ENCODE measurements at regions not wholly inside any gene's neighbourhood (a gene's known extent, or its start where the extent isn't known, plus 50 kb on each side); places are given as distances from the start of the nearest gene placed in this dataset.

GRCh38 chr4:59348949-59349348 is 1851.2 kb upstream of the ADGRL3 start:
- DNase-seq (ENCODE audit: extremely low spot score, unreplicated experiment) = no peak
- no peaks in the 10 kb centered on the region for H3K9me3 Mint-ChIP-seq (ENCODE audit: unreplicated experiment)
- TF ChIP-seq CTCF (IDR thresholded peaks at IDR 0.05) = no peak
- no peaks in the 10 kb centered on the region for H3K27me3 Mint-ChIP-seq (ENCODE audit: unreplicated experiment)
- no peak overlapping the region for H3K4me3 Mint-ChIP-seq (ENCODE audit: unreplicated experiment)
- no peaks in the 10 kb centered on the region for H3K4me1 Mint-ChIP-seq (ENCODE audit: unreplicated experiment)
- no peak overlapping the region for H3K27ac Mint-ChIP-seq (ENCODE audit: unreplicated experiment)
- H3K36me3 Mint-ChIP-seq (ENCODE audit: unreplicated experiment) = no peaks in the 10 kb centered on the region

GRCh38 chr4:59369229-59369628 is 1830.9 kb upstream of the ADGRL3 start:
- no peaks in the 10 kb centered on the region for H3K9me3 Mint-ChIP-seq (ENCODE audit: unreplicated experiment)
- no peaks in the 10 kb centered on the region for H3K27me3 Mint-ChIP-seq (ENCODE audit: unreplicated experiment)
- no peak overlapping the region for H3K4me3 Mint-ChIP-seq (ENCODE audit: unreplicated experiment)

GRCh38 chr4:59374416-59374815 is 1825.7 kb upstream of the ADGRL3 start:
- Mint-ChIP-seq H3K4me3 (ENCODE audit: unreplicated experiment) (no peak overlapping the region), H3K27ac (ENCODE audit: unreplicated experiment) (no peak overlapping the region), H3K36me3 (ENCODE audit: unreplicated experiment) (no peaks in the 10 kb centered on the region), H3K4me1 (ENCODE audit: unreplicated experiment) (no peaks in the 10 kb centered on the region), H3K27me3 (ENCODE audit: unreplicated experiment) (no peaks in the 10 kb centered on the region), H3K9me3 (ENCODE audit: unreplicated experiment) (no peaks in the 10 kb centered on the region)
- DNase-seq (ENCODE audit: extremely low spot score, unreplicated experiment) = no peak
- no peak for TF ChIP-seq CTCF (IDR thresholded peaks at IDR 0.05)

More at GRCh38 chr4:59369229-59369628, 1830.9 kb upstream of the ADGRL3 start:
- no peak for DNase-seq (ENCODE audit: extremely low spot score, unreplicated experiment)
- Mint-ChIP-seq H3K27ac (ENCODE audit: unreplicated experiment) (no peak overlapping the region), H3K36me3 (ENCODE audit: unreplicated experiment) (no peaks in the 10 kb centered on the region), H3K4me1 (ENCODE audit: unreplicated experiment) (no peaks in the 10 kb centered on the region)
- TF ChIP-seq CTCF (IDR thresholded peaks at IDR 0.05) = no peak

GRCh38 chr4:59380841-59381366 is 1819.2 kb upstream of the ADGRL3 start:
- no peaks in the 10 kb centered on the region for H3K9me3 Mint-ChIP-seq (ENCODE audit: unreplicated experiment)
- H3K27me3 Mint-ChIP-seq (ENCODE audit: unreplicated experiment) = no peaks in the 10 kb centered on the region
- no peak for TF ChIP-seq CTCF (IDR thresholded peaks at IDR 0.05)
- no peaks in the 10 kb centered on the region for H3K36me3 Mint-ChIP-seq (ENCODE audit: unreplicated experiment)
- DNase-seq (ENCODE audit: extremely low spot score, unreplicated experiment) = no peak
- no peaks in the 10 kb centered on the region for H3K4me1 Mint-ChIP-seq (ENCODE audit: unreplicated experiment)
- H3K4me3 Mint-ChIP-seq (ENCODE audit: unreplicated experiment) = no peak overlapping the region
- H3K27ac Mint-ChIP-seq (ENCODE audit: unreplicated experiment) = no peak overlapping the region

GRCh38 chr4:59381591-59381990 is 1818.5 kb upstream of the ADGRL3 start:
- no peak for TF ChIP-seq CTCF (IDR thresholded peaks at IDR 0.05)
- Mint-ChIP-seq H3K36me3 (ENCODE audit: unreplicated experiment) (no peaks in the 10 kb centered on the region), H3K27ac (ENCODE audit: unreplicated experiment) (no peak overlapping the region), H3K4me1 (ENCODE audit: unreplicated experiment) (no peaks in the 10 kb centered on the region), H3K9me3 (ENCODE audit: unreplicated experiment) (no peaks in the 10 kb centered on the region), H3K27me3 (ENCODE audit: unreplicated experiment) (no peaks in the 10 kb centered on the region), H3K4me3 (ENCODE audit: unreplicated experiment) (no peak overlapping the region)
- no peak for DNase-seq (ENCODE audit: extremely low spot score, unreplicated experiment)
